ENCODE measurements at regions not wholly inside any gene's neighbourhood (a gene's known extent, or its start where the extent isn't known, plus 50 kb on each side); places are given as distances from the start of the nearest gene placed in this dataset.

DNA sequence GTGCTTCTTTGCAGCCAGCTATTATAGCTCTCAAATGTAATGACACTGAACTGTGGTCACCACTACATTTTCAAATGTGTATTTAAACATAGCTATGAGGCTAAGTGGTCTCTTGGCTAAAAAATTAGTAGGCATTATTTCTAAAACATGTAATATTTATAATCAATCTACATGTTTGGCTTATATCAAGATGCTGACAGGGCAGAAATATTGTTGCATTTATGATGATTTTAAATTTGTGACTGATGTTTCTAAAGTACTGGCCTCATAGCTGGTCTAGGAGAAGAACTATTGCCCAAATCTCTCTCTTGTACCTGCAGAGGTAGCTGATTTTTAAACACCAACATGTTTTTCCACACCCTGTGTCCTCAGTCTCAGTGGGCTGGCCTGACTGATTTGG is 298.2 kb downstream of the PAX1 start:
- TF ChIP-seq CTCF (IDR thresholded peaks at IDR 0.05) (no peak), POLR2A (IDR thresholded peaks at IDR 0.05) (no peak), EP300 (IDR thresholded peaks at IDR 0.05) (no peak)

Data from upper lobe of left lung (tissue), 4 donors.